Endothelial cell of umbilical vein (primary cell): ENCODE measurements at regions not wholly inside any gene's neighbourhood (a gene's known extent, or its start where the extent isn't known, plus 50 kb on each side); places are given as distances from the start of the nearest gene placed in this dataset.

Experiments used
- BruUV-seq: library from RNA; stranded (reverse); fragments of 400-500 nt; replicated peaks from 2 replicates; lab custom pipeline; 2021; lab: Mats Ljungman, UMichigan
- CTCF ChIA-PET: fragments of 300-600, 350-600 bp; sonication (Branson Sonifier 250); formaldehyde crosslinking; loops from one replicate; lab custom pipeline; 2021; ENCODE audit warnings: antibody characterized with exemption, inconsistent platforms; lab: Charles Lee
- POLR2A ChIA-PET: fragments of 300-600, 350-600 bp; sonication (Branson Sonifier 250); formaldehyde crosslinking; loops from one replicate; lab custom pipeline; 2021; ENCODE audit warnings: antibody characterized with exemption, inconsistent platforms; lab: Charles Lee
- DNase-seq: peaks from one replicate; pipeline ENCODE4 v3.0.0-alpha.2; 2011; ENCODE audit warnings: low read depth, low spot score
- FAIRE-seq: peaks from 2 replicates; lab custom pipeline; 2011; peaks lifted over from hg19 to GRCh38; lab: Jason Lieb, UNC
- H2AFZ ChIP-seq: 2 replicates; pipeline ENCODE4 v1.6.0; 2012; ENCODE audit warnings: low read depth, low read length, control low read depth, inconsistent platforms
- H3K27ac ChIP-seq: 2 replicates; pipeline ENCODE4 v1.5.1; 2011; ENCODE audit warnings: low read depth, mild to moderate bottlenecking, control low read depth, low read length, moderate library complexity; ENCODE audit not compliant: insufficient read depth
- H3K27me3 ChIP-seq, 2 experiments: 2 replicates each; pipeline versions ENCODE4 v1.6.0 to v1.6.1; 2011; ENCODE audit warnings: low read length in 2 of 2, mixed read lengths in 1 of 2; ENCODE audit not compliant: control insufficient read depth in 2 of 2, insufficient read depth in 2 of 2
- H3K36me3 ChIP-seq, 2 experiments: 2 replicates in 1 of 2; 3 replicates in 1 of 2; pipeline ENCODE4 v1.5.1; 2011; ENCODE audit warnings: low read length in 2 of 2, mild to moderate bottlenecking in 1 of 2, moderate library complexity in 1 of 2; ENCODE audit not compliant: control insufficient read depth in 2 of 2, insufficient read depth in 2 of 2; ENCODE audit errors: extremely low read depth in 1 of 2
- H3K4me1 ChIP-seq: 3 replicates; pipeline ENCODE4 v1.5.1; 2011; ENCODE audit warnings: mild to moderate bottlenecking, low read length; ENCODE audit not compliant: control insufficient read depth, insufficient read depth; ENCODE audit errors: extremely low read depth
- H3K4me2 ChIP-seq: 2 replicates; pipeline ENCODE4 v1.6.1; 2011; ENCODE audit warnings: low read length, control low read depth, mixed read lengths; ENCODE audit not compliant: insufficient read depth
- H3K4me3 ChIP-seq, 3 experiments: fragments of 200-600 bp in 1 of 3; sonication (generic), shearing (Covaris generic) in 1 of 3; replicated peaks in 1 of 3; 2 replicates each; pipeline ENCODE4 v1.5.1; 2011 to 2016; ENCODE audit warnings: control low read depth in 3 of 3, low read length in 3 of 3, mild to moderate bottlenecking in 2 of 3, inconsistent platforms in 1 of 3, low read depth in 1 of 3, moderate library complexity in 1 of 3; ENCODE audit not compliant: insufficient read depth in 1 of 3
- H3K79me2 ChIP-seq: 2 replicates; pipeline ENCODE4 v1.6.0; 2012; ENCODE audit warnings: low read length, inconsistent platforms; ENCODE audit not compliant: control insufficient read depth, insufficient read depth
- H3K9ac ChIP-seq: replicated peaks from 2 replicates; pipeline ENCODE3; 2011; ENCODE audit warnings: low read length, control low read depth; ENCODE audit not compliant: insufficient read depth; ENCODE audit errors: extremely low read depth
- H3K9me1 ChIP-seq: replicated peaks from 3 replicates; pipeline ENCODE4 v1.6.0; 2011; ENCODE audit warnings: mild to moderate bottlenecking, low read length; ENCODE audit not compliant: control insufficient read depth, insufficient read depth; ENCODE audit errors: extremely low read depth
- H3K9me3 ChIP-seq: replicated peaks from 2 replicates; pipeline ENCODE4 v1.5.1; 2012; ENCODE audit warnings: low read length, inconsistent platforms; ENCODE audit not compliant: control insufficient read depth, insufficient read depth
- H4K20me1 ChIP-seq: replicated peaks from 2 replicates; pipeline ENCODE3; 2011; ENCODE audit warnings: mild to moderate bottlenecking, low read length; ENCODE audit not compliant: control insufficient read depth, insufficient read depth; ENCODE audit errors: extremely low read depth
- CTCF ChIP-seq, 2 donors: IDR thresholded peaks; 1 replicate in 1 of 2; 2 replicates in 1 of 2; pipeline ENCODE4 v1.5.1; 2011; ENCODE audit warnings: low read length in 2 of 2, mild to moderate bottlenecking in 2 of 2, moderate library complexity in 2 of 2, control low read depth in 1 of 2, inconsistent platforms in 1 of 2, low read depth in 1 of 2; ENCODE audit not compliant: insufficient read depth in 1 of 2; ENCODE audit errors: extremely low read depth in 1 of 2
- EZH2 ChIP-seq: IDR thresholded peaks from 2 replicates; pipeline ENCODE4 v1.6.1; 2012; ENCODE audit warnings: borderline replicate concordance, low read depth, mild to moderate bottlenecking, moderate library complexity, low read length, inconsistent platforms; ENCODE audit not compliant: severe bottlenecking
- FOS ChIP-seq: IDR thresholded peaks from 2 replicates; pipeline ENCODE4 v1.6.1; 2011; ENCODE audit warnings: mild to moderate bottlenecking, low read length, moderate library complexity, borderline replicate concordance; ENCODE audit not compliant: insufficient read depth
- GATA2 ChIP-seq: IDR thresholded peaks from 2 replicates; pipeline ENCODE4 v1.7.0; 2011; ENCODE audit warnings: low read depth, mild to moderate bottlenecking, moderate library complexity, mixed read lengths, low read length; ENCODE audit not compliant: insufficient read length, insufficient read depth
- JUN ChIP-seq: IDR thresholded peaks from 2 replicates; pipeline ENCODE4 v1.6.1; 2011; ENCODE audit warnings: borderline replicate concordance, low read depth; ENCODE audit not compliant: insufficient read length, insufficient read depth
- MAX ChIP-seq: IDR thresholded peaks from 2 replicates; pipeline ENCODE4 v1.6.1; 2011; ENCODE audit not compliant: insufficient read depth, insufficient read length
- MYC ChIP-seq: IDR thresholded peaks from one replicate; pipeline ENCODE4 v1.6.1; 2011; ENCODE audit warnings: mild to moderate bottlenecking, low read depth, low read length
- POLR2A ChIP-seq: IDR thresholded peaks from 2 replicates; pipeline ENCODE4 v1.6.1; 2012; ENCODE audit warnings: low read depth, mild to moderate bottlenecking, control low read depth, low read length
- POLR2AphosphoS5 ChIP-seq: IDR thresholded peaks from 2 replicates; pipeline ENCODE4 v1.6.1; 2012; ENCODE audit warnings: low read depth, mild to moderate bottlenecking, control low read depth, low read length, moderate library complexity; ENCODE audit not compliant: insufficient read depth
- dilution Hi-C: fragments of 300-500 bp; cut with MboI; formaldehyde crosslinking; loops from one replicate; pipeline ENCODE4 v1.15.0; 2019; ENCODE audit warnings: low sequenced_read_pairs; ENCODE audit not compliant: extremely low pct_ligation_motif_present
- intact Hi-C: fragments of 100-400 bp; cut with micrococcal nuclease; formaldehyde crosslinking; loops from one replicate; pipeline ENCODE4 v1.10.0; 2022

- no peak for DNase-seq
- Histone ChIP-seq H3K36me3 (no peaks in the 10 kb centered on the region), H3K27me3 (no peaks in the 10 kb centered on the region), H3K4me1 (no peaks in the 10 kb centered on the region), H3K9me3 (peaks cover 5% of the 10 kb centered on the region), H3K79me2 (no peaks in the 10 kb centered on the region), H3K4me2 (no peak overlapping the region), H3K9ac (no peak overlapping the region), H4K20me1 (no peaks in the 10 kb centered on the region), H3K9me1 (no peaks in the 10 kb centered on the region), H3K27ac (no peak overlapping the region), H3K4me3 (no peak overlapping the region), H2AFZ (no peak overlapping the region)
- POLR2A ChIA-PET: no interaction called here
- TF ChIP-seq POLR2AphosphoS5: no peak
- TF ChIP-seq FOS: no peak
- no peak for TF ChIP-seq GATA2
- no peak for TF ChIP-seq JUN
- no peak for TF ChIP-seq POLR2A
- TF ChIP-seq EZH2: no peak
- no peak for TF ChIP-seq MYC
- no peak for TF ChIP-seq CTCF (IDR thresholded peaks at IDR 0.05; ENCODE audit: extremely low read depth in 1 of 2, insufficient read depth in 1 of 2, low read depth in 1 of 2, low read length in 2 of 2)
- TF ChIP-seq MAX: no peak
- FAIRE-seq: no peak
- dilution Hi-C loops (no loop called here), intact Hi-C loops (no loop called here)
- CTCF ChIA-PET: no interaction called here
- no TSS peak for BruUV-seq
Observed at GRCh38 chr16:35399133-35399532, 1939.7 kb downstream of the TP53TG3F start.
